ENCODE measurements at regions not wholly inside any gene's neighbourhood (a gene's known extent, or its start where the extent isn't known, plus 50 kb on each side); places are given as distances from the start of the nearest gene placed in this dataset.

GRCh38 chr1:191589536-191589935 is 568.7 kb upstream of the RGS18 start:
- no peak for DNase-seq (ENCODE audit: low spot score)

- no peak for DNase-seq (ENCODE audit: low spot score)
These were observed 567.7 kb upstream of the RGS18 start for GRCh38 chr1:191590578-191590977.

DNA sequence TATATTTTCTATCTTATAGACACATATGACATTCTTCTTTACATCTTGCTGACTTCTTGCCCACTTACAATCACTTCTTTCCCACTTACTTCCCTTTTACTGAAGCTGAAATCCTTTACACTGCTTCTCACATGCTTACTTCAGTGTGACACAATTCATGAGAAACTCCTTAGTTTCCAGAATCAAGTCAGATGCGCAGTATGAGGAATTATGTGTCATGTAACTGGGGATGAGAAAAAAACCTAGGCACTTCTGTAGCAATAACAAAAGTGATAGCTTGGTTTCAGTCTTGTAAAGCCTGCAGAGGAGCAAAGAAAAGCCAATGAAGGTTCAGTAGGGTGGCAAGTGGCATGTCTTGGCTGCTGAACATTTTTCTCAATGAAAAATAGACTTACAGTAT is 566.2 kb upstream of the RGS18 start:
- no peak for DNase-seq (ENCODE audit: low spot score)

DNA sequence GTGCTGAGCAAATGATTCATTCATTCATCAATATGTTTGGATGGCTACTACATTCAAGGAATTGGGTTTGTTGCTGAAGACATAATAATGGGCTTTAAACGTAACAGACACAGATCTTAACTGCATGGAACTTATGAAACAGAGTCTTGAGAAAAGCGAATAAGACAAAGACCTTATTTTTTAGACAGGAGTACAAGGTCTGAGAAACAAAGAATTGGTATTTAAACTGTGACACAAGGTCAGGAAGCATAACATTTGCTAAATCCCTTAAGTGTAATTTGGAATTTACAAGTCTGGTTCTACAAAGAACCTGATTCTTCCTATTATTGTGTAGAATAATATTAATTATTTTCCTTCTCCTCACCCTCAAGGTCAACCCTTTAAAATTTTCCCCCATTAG is 565.4 kb upstream of the RGS18 start:
- DNase-seq (ENCODE audit: low spot score): no peak

GRCh38 chr1:191595170-191595569 is 563.1 kb upstream of the RGS18 start:
- no peak for DNase-seq (ENCODE audit: low spot score)

DNA sequence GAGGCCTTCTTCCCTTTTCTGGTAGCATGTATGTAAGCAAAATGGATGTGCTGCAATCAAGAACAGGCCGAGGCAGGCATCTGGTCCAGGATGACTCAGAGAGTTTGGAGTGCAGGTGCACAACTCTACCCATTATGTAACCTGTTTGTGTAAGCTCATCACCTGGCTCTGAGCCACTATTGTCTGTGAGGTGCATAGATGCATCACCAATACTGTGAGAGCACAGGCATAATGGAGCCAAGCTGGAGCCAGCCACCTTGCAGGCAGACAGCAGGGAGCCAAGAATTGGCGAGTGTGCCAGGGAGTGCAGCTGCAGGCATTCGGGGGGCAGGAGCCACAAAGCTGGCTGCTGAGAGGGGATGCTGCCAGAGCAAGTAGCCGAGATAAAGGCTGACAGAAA is 549.9 kb upstream of the RGS18 start:
- DNase-seq (ENCODE audit: low spot score): no peak

DNA sequence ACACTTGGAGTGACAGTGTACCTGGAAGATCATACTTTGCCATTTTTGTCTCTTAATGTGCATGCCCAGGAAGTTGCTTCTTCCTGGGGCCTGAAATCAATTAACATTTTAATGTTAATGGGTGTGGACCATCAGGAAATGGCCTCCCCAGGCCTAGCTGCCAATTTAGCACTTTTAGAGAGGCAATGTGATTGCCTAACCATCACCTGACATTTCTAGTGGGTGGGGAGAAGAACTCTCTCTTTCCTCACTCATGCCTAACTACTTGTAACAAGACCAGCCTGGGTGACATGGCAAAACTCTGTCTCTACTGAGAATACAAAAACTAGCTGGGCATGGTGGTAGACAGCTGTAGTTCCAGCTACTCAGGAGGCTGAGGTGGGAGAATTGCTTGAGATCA is 549.0 kb upstream of the RGS18 start:
- no peak for DNase-seq (ENCODE audit: low spot score)

DNA sequence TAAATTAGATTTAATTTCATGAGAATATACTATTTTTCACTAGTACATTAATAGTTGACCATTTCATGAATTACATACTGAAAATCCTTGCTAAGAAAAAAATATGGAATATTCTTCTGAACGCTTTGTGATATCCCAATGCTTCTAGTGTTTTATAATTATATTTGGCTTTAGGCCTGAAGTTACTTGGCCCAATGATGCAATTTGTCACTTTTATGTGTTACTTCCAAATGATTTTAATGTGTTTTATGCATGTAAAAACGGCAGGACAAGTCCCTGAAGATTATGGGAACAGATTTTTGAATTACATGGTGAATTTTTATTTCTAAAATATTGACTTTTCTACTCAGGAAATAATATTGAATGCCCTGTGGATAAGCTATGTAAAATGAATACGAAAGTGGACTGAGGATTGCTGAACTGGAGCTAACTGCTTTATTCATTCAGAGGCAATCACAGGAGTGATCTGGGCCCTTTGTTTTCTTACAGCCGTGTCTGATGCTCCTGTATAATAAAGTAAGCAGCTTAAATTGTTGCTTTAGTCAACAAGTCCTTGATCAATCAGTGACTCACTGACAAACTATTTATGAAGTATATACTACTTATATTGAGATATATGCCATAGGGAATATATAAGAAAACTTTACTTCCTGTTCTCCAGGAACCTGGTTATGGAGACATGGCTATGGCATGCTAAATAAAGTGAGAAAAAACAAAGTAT is 543.0 kb upstream of the RGS18 start:
- DNase-seq (ENCODE audit: low spot score): no peak

GRCh38 chr1:191618181-191618580 is 540.1 kb upstream of the RGS18 start:
- no peak for DNase-seq (ENCODE audit: low spot score)

DNA sequence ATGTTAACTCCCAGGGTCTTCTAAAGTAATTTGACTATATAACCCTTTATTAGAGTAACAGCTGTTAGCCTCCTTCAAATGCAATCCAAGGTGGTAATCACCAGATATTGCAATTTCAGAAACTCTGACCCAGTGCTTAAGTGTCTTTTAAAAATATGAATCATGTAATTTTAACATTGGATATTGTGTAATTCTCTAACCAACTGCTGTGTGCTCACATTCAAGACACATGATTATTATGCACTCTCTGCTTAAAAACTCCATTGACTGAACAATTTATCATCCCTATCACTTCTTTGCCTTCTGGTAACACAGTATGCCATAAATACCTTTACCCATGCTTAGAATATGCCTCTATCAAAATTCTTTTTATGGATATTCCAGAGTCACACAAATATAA is 537.4 kb upstream of the RGS18 start:
- DNase-seq (ENCODE audit: low spot score): no peak

DNA sequence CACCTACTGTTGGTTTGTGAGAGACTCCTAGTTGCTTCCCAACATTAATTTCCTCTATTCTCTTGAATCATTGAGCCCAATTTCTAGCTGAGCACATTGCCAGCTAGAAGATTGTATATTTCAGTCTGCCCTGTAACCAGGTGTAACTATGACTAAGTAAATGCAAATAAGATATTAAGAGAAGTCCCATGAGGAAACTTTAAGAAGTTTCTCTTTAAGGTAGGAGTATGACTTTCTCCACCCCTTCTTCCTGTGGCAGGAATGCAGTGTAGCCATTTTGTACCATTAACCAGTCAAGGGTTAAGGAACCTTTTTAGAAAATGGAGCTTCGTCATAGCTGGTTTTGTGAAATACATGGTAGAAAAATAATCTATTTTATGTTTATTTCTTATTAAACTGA is 534.2 kb upstream of the RGS18 start:
- no peak for DNase-seq (ENCODE audit: low spot score)

- DNase-seq (ENCODE audit: low spot score): no peak
These were observed 528.4 kb upstream of the RGS18 start for GRCh38 chr1:191629836-191630235.

DNA sequence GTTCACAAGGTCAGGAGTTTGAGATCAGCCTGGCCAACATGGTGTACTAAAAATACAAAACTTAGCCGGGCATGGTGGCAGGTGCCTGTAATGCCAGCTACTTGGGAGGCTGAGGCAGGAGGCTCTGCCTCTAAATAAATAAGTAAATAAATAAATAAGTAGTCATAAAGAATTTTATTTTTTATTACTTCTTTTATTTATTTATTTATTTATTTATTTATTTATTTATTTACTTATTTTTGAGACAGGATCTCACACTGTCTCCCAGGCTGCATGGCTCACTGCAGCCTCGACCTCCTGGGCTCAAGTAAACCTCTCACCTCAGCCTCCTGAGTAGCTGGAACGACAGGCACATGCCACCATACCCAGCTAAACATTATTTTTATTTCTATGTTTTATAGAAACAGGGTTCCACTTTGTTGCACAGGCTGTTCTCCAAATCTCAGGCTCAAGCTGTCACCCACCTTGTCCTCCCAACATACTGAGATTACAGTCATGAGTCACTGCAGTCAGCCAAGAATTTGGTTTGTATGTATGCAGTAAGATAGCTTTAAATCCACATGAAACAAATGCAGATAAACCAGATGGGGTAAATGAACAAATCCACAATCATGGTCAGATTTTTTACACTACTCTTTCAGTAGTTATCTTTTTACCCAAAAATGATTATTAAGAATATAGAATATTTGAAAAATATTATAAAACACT is 523.3 kb upstream of the RGS18 start:
- no peak for DNase-seq (ENCODE audit: low spot score)

- DNase-seq (ENCODE audit: low spot score): no peak
These were observed 521.9 kb upstream of the RGS18 start for GRCh38 chr1:191636345-191636744.

- DNase-seq (ENCODE audit: low spot score): no peak
These were observed 516.6 kb upstream of the RGS18 start for GRCh38 chr1:191641420-191642260.

GRCh38 chr1:191643060-191643459 is 515.2 kb upstream of the RGS18 start:
- DNase-seq (ENCODE audit: low spot score): no peak

GRCh38 chr1:191648939-191649338 is 509.3 kb upstream of the RGS18 start:
- no peak for DNase-seq (ENCODE audit: low spot score)

GRCh38 chr1:191662051-191662450 is 496.2 kb upstream of the RGS18 start:
- no peak for DNase-seq (ENCODE audit: low spot score)

DNA sequence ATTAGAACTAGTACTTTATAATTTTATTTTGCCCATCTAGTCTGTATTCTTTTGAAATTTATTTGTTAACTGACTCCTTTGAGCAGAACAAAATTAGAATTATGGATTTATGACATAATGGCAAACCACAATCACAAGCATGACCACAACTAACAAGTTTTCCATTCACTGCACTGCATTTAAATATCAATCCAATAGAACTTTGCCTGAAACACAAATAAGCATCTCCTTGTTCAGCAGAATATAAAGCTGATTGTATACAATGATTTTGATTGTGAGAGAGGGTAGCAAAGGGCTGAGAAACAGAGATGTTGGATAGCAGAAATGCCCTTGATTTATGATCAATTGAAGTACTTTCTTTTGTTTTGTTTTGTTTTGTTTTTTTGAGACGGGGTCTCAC is 495.5 kb upstream of the RGS18 start:
- no peak for DNase-seq (ENCODE audit: low spot score)

- no peak for DNase-seq (ENCODE audit: low spot score)
These were observed 489.7 kb upstream of the RGS18 start for GRCh38 chr1:191668525-191668924.

DNA sequence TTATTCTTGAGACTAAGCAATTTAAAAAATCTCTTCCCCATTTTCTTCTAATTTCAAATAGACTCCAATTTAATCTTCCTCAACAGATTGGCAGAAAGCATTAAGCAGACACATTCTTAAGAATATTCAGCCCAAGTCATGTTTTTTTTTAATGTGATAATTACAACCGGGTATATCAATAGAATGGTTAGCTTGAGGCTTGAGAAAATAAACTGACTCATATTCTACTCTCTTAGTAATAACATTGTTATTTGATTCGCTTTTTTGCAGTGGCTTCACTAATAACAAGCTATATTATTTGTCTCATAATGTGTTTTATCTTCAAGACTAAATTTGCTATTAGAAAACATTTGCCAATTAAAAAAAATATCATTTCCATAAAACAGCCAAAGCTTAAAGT is 488.6 kb upstream of the RGS18 start:
- DNase-seq (ENCODE audit: low spot score): no peak

DNA sequence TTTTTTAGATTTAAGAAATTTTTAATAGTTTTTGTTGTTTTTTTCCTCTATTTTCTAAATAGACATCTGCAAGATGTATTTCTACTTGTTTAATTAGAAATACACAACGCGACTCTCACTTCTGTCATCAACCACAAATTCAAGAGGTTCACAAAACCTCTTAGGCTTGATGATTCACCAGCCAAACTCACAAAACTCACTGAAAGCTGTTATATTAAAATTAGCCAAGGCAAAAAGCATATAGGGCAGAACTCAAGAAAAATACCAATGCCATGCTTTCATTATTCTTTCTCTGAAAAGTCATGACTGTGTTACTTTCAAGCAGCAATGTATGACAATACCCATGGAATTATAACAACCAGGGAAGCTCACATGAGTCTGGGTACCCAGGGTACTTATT is 487.0 kb upstream of the RGS18 start:
- no peak for DNase-seq (ENCODE audit: low spot score)

GRCh38 chr1:191674626-191675179 is 483.6 kb upstream of the RGS18 start:
- no peak for DNase-seq (ENCODE audit: low spot score)

Measured in putamen (tissue), 1 donor.